Activated T-cell treated with anti-CD3 and anti-CD28 coated beads, Interleukin-2, amount 50 U/mL, for 4 hours (primary cell): ENCODE measurements at regions not wholly inside any gene's neighbourhood (a gene's known extent, or its start where the extent isn't known, plus 50 kb on each side); places are given as distances from the start of the nearest gene placed in this dataset.
"Not testable (repeated sequence)": the region's sequence is repeated elsewhere in the genome, so short reads cannot be mapped to it uniquely, and the experiment has no call there.

Experiments
- ATAC-seq, 2 donors: fragments of 200-7000 bp; cut with Tn5 transposase; one replicate each; pipeline ENCODE4 v1.10.0; 2021
- DNase-seq: peaks from one replicate; pipeline ENCODE4 v3.0.0-alpha.2; 2020
- H3K27me3 Mint-ChIP-seq: one replicate; pipeline ENCODE4 v1.8.0; 2021; ENCODE audit warnings: low read depth, mixed read lengths
- H3K36me3 Mint-ChIP-seq: one replicate; pipeline ENCODE4 v1.8.0; 2022; ENCODE audit warnings: mixed read lengths; ENCODE audit not compliant: insufficient read depth
- H3K4me1 Mint-ChIP-seq: one replicate; pipeline ENCODE4 v1.8.0; 2021; ENCODE audit warnings: low read depth, mixed read lengths
- H3K4me3 Mint-ChIP-seq: one replicate; pipeline ENCODE4 v1.8.0; 2021; ENCODE audit warnings: mild to moderate bottlenecking, moderate library complexity, mixed read lengths
- H3K9me3 Mint-ChIP-seq: one replicate; pipeline ENCODE4 v1.8.0; 2021; ENCODE audit warnings: mixed read lengths

DNA sequence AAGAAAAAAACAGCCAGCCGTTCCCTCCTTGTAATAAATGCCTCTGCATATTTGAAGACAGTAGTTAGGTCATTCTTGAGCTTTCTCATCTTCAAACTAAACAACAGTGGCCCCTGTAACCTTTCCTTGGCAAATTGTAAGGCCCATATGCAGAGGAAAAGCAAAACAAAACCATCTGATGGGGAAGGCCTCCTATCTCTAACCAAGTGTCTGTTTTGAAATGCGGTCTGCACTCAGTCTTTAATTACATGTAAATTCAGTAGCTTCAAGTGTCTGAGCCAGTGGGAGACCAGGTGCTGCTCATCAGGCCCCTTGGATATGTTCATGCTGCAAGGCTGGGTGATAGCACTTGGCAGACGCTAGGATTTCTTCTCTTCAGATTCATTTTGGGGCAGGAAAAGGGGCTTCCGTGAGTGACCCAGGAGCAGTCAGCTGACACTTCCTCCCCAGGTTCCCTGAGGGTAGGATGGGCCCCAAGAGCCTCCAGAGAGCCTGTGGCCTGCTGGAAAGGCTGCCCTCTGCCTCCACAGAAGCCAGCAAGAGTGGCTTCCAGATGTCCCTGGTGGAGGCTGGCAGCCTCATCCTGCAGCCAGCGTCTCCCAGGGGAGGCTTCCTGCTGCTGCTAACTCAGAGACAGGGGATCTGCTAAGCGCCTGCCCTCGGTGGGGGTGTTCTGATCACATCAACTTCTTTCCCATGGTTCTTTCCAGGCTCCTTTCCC, 60.2 kb upstream of the PLGLB2 start:
- H3K36me3 Mint-ChIP-seq, ATAC-seq, H3K9me3 Mint-ChIP-seq, DNase-seq, H3K27me3 Mint-ChIP-seq, H3K4me1 Mint-ChIP-seq, H3K4me3 Mint-ChIP-seq: not testable (repeated sequence)

DNA sequence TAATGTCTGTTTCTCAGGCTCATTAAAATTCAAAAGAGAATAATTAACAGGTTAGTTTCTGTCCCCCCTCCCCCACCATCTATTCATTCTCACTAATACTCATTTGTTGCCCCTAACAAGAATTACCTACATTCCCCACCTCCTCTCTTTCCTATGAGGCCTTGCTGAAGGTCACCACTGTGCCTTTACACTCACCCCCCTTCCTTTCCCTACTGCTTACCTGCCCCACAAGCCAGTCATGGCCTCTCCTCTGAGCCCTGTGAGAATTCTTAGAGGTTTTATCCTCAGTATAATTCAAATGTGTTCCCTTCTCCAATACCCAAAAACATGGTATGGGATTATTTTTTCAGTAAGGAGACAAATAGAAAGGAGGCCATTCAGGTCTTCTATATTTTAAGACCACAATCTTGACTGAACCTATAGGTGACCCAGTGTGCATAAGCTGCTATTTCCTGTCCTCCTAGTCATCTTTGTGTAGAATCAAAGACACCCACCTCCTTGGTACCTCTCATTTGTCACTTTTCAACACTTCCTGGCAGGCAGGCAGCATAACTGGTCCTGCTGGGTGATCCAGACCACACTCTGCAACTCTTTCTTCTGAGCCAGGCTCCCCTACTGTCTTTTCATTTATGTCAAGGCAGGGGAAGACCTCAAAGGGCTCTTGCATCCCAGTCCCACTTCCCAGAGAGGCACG, 55.8 kb upstream of the PLGLB2 start:
- H3K4me3 Mint-ChIP-seq, DNase-seq, ATAC-seq, H3K36me3 Mint-ChIP-seq, H3K4me1 Mint-ChIP-seq, H3K27me3 Mint-ChIP-seq, H3K9me3 Mint-ChIP-seq: not testable (repeated sequence)

DNA sequence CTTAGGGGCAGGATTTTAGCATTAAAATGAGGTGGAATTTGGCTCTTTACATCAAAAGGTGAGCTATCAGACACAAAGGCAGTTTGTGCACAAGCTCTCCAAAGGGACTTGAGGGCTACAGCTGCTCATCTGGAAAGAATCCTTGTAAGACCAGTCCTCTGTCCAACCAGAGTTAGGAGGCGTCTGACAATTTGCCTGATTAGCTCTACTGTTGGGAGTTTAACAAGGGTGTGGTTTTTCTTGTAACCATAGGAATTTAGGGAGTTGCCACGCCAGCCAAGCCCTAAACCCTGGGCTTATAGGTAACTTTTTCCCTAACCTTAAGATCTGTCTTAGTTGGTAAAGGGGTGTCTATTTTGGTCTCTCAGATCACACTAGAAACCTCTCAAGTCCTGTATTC, 55.0 kb upstream of the PLGLB2 start:
- DNase-seq, H3K36me3 Mint-ChIP-seq, H3K4me1 Mint-ChIP-seq, H3K4me3 Mint-ChIP-seq, H3K27me3 Mint-ChIP-seq, H3K9me3 Mint-ChIP-seq, ATAC-seq: not testable (repeated sequence)

DNA sequence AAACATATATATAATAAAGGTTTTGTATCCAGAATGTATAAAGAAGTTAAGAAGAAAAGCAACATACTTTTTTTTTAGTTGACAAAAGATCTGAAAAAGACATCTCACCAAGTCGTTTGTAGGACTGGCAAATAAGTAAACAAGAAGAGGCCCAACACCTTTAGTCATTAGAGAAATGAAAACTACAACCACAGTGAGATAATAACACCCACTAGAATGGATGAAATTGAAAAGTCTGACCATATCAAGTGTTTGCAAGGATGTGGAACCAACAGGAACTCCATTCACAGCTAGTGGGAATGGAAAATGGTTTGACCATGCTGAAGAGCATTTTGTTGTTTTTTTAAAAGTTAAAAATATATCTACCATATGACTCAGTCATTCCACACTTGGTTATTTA, 54.0 kb upstream of the PLGLB2 start:
- not testable (repeated sequence) for H3K4me3 Mint-ChIP-seq, H3K9me3 Mint-ChIP-seq, H3K27me3 Mint-ChIP-seq, ATAC-seq, H3K36me3 Mint-ChIP-seq, H3K4me1 Mint-ChIP-seq, DNase-seq

DNA sequence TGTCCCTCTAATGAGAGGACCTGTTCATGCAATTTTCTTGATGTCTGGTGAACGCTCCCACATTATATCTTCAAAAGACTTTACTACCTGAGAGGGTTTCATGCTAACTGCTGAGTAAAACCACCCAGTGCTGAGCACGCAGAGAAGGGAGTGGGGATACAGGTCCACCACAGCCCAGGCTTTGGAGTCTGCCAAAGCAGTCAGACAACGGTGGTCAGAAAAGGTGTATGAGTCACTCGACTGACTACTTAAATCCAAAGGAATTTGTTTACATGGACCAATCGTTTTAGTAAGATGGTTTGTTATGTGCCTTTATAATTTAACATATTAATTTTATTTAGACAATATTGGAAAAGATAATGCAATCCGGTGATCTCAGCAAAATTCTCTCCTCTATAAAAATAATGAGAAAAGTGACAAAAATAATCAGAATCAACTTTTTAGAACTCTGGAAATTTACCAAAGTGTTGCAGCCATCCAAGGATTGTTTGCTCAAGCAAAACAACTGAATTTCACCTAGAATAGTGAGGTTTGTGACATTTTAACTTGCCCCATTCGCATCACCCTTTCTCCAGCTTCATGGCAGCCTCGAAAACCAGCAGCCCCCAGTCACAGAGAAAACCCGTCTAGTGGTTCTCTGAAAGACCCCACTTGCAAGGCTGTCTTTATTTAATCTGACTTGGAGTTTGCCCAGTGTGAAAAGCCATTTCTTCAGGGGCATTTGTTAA, 52.1 kb upstream of the PLGLB2 start:
- H3K27me3 Mint-ChIP-seq, DNase-seq, H3K9me3 Mint-ChIP-seq, H3K4me3 Mint-ChIP-seq, H3K36me3 Mint-ChIP-seq, H3K4me1 Mint-ChIP-seq, ATAC-seq: not testable (repeated sequence)
